GM23248 (cell line): ENCODE measurements at regions not wholly inside any gene's neighbourhood (a gene's known extent, or its start where the extent isn't known, plus 50 kb on each side); places are given as distances from the start of the nearest gene placed in this dataset.

ENCODE experiments used
- EZH2 ChIP-seq: fragments of 200-600 bp; sonication (generic); IDR thresholded peaks from 2 replicates; pipeline ENCODE4 v1.6.1; 2018; ENCODE audit warnings: antibody characterized with exemption, mild to moderate bottlenecking; ENCODE audit not compliant: insufficient read depth, poor library complexity, severe bottlenecking
- EZH2phosphoT487 ChIP-seq: fragments of 200-600 bp; sonication (generic); IDR thresholded peaks from 2 replicates; pipeline ENCODE4 v1.6.1; 2018; ENCODE audit warnings: antibody characterized with exemption, moderate library complexity, mild to moderate bottlenecking, low read depth; ENCODE audit not compliant: insufficient read depth

- no peak for TF ChIP-seq EZH2
- no peak for TF ChIP-seq EZH2phosphoT487
Measured at GRCh38 chr1:30192969-30193630, 530.3 kb downstream of the MATN1 start.
